ENCODE measurements at regions not wholly inside any gene's neighbourhood (a gene's known extent, or its start where the extent isn't known, plus 50 kb on each side); places are given as distances from the start of the nearest gene placed in this dataset.
"Not testable (repeated sequence)": the region's sequence is repeated elsewhere in the genome, so short reads cannot be mapped to it uniquely, and the experiment has no call there.

DNA sequence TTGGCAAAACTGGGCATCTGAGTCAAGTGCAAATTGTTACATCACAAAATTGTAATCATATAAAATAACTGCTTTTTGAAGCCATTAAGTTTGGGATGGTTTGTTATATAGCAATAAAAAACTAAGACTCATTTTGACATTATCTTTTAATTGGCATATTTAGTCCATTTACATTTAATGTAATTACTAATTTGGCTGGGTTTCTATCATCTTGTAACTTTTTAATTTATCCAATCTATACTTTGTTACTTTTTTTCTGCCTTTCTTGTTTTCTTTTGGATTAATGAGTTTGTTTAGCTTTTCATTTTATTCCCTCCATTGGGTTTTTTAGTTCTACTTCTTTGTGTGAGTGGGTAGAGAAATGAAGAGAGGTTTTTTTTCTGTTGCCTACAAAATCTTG is 76.3 kb downstream of the DRAM2 start:
- DNase-seq: no peak

DNA sequence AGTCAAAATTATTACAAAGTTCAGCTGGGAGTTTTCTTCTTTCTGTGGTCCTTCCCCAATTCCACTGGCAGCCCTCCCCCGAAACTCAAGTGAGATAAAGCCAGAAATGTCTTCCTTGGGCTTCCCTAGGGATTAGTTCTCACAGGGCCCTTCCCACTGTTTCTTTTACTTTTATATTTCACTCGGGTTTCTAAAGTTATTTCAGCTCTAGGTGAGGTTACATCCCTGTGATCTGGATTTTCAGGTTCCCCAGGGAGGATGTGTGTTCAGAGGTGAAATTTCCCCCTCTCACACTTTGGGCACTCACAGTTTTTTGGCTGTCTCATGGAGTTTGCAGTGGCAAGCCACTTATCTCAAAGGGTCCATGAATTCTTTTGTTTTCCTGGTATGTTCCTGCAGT is 77.3 kb downstream of the DRAM2 start:
- DNase-seq: no peak

DNA sequence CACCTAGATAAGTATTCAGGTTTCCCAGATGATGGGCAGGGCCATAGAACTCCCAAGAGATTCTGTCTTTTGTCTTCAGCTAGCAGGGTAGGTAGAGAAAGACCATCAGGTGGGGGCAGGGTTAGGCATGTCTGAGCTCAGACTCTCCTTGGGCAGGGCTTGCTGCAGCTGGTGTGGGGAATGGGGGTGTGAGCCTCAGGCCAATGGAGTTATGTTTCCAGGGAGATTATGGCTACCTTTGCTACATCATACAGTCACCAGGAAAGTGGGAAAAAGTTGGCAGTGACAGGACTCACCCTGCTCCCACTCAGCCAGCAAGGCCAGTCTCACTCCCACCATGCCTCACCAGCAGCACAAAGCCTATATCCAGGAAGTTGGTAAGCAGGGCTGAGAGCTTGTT is 77.8 kb downstream of the DRAM2 start:
- DNase-seq: no peak

DNA sequence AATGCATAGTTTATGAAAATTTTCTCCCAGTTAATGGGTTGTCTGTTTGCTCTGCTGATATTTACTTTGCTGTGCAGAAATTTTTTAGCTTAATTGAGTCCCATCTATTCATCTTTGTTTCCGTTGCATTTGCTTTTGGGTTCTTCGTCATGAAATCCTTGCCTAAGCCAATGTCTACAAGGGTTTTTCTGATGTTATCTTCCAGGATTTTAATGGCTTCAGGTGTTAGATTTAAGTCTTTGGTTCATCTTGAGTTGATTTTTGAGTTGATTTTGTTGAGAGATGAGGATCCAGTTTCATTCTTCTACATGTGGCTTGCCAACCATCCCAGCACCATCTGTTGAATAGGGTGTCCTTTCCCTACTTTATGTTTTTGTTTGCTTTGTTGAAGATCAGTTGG is 85.2 kb downstream of the DRAM2 start:
- no peak for DNase-seq

DNA sequence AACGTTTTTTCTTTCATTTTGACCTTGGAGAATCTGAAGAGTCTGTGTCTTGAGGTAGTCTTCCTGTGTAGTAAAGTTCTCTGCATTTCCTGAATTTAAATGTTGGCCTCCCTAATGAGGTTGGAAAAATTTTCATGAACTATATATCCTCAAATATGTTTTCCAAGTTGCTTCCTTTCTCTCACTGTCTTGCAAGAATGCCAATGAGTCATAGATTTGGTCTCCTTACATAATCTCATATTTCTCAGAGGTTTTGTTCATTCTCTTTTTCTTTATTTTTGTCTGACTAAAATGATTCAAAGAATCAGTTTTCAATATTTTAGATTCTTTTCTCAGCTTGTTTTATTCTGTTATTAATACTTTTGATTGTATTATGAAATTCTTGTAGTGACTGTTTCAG is 87.6 kb downstream of the DRAM2 start:
- no peak for DNase-seq

DNA sequence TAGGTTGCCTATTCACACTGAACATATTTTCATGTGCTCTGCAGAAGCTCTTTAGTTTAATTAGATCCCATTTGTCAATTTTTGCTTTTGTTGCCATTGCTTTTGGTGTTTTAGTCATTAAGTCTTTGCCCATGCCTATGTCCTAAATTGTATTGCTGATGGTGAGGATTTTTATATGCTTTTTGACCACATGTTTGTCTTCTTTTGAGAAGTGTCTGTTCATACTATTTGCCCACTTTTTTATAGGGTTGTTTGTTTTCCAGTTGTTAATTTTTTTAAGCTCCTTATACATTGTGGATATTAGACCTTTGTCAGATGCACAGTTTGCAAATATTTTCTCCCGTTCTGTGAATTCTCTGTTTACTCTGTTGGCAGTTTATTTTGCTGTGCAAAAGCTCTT is 84.5 kb upstream of the LRIF1 start:
- DNase-seq: not testable (repeated sequence)

DNA sequence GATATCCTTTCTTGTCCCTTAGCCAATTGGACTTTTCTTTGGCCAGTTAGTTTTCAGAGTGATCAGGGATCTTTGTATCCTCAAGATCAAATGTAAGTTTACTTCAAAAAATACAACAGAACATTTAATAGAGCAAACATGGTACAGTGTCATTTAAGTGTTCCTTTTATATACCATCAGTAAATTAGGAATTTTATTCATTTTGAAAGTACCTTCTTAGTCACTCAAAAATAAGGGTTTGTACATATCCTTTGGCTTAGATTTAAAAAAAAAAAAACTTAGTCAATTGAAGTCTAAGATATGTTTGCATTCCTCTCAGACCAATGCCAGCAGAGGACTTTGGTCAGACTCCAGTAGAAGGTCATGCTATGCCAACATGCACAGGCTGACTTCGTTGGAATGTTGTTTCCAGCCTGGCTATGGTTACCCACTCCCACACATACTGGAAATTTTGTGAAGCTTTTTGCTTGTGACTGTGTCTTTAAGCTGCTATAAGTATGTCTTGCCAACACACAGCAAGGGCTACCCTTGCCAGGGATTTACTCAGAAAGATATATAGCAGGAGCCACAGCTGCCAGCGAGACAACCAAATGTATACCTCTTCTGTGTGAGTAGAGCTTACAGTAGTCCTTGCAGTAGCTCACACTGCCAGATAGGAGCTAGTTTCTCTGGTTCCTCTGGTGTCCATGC is 81.5 kb upstream of the LRIF1 start:
- DNase-seq: peak; percentile 57

DNA sequence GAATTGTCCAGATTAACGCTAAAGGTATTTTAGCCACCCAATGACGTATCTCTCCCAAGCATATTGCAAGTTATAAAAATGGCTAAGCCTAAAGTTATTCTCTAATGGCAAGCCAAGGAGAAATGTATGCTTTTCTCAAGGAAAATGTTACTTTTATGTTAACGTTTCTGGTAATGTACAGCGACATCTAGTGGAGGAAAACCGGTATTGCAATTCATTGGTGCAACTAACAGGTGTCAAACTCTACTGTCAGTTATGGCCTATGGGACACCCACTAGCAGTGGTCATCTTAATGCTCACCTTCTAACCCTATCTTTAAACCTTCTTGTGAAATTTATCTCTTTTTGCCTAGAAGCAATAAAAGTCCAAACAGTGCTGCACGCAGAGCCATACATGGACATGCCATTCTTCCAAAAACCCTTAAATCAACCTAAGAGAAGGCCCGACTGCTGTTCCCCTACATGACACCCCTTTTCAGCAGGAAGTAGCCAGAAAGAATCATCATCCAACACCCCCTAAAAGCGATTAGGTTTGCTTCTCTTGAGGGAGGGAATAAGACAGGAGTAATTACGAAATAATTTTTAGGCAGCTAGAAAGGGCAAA is 68.7 kb upstream of the LRIF1 start:
- DNase-seq: peak; percentile 74

DNA sequence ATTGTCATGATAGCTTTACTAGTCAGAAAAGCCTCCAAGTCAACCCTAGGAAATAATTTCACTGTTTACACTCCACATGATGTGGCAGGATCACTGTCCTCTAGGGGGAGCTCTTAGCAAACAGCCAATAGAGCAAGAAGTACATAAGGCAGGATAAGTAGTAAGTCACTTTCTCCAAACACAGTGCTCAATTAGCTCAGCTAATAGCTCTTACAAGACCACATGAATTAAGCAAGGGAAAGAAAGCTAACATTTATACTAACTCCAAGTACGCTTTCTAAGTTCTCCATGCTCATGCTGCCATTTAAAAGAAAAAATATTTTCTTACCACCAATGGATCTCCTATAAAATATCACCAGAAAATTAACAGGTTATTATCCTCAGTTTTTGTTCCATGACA is 66.9 kb upstream of the LRIF1 start:
- DNase-seq: peak; percentile 88

DNA sequence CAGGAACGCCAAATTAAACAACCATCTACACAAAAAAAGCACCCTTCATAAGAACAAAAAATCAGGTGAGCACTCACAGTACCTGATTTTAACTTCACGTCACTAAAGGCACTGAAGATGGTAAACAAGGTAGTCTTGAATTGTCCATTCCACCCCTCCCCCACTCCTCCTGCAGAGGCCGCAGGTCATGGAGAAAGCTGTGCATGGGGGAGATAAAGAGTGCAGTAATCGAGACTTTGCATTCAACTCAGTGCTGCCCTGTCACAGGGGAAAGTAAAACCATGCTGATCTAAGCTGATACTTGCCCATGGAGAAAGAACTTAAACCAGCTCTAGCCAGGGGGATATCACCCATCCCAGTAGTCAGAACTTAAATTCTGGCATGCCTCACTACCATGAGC is 61.4 kb upstream of the LRIF1 start:
- no peak for DNase-seq

DNA sequence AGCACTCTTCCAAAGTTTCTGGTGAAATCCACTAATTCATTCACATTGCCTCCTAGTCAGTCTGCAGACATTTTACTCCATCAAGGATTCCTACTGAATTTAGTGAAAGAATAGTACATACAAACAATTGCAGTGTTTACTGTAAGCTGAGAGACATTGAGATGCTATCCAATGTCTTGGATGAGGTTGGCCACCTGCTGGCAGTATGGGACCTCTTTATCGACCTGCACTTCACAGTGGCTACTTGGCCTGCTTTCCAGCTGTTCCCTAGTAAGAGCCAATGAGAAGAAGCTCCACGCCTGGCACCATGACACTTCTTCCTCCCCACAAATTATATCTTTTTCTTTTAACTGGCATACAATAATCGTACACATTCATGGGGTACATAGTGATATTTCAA is 51.5 kb upstream of the LRIF1 start:
- DNase-seq: peak; percentile 16
